Skeletal muscle tissue (tissue), 3 donors: ENCODE measurements at regions not wholly inside any gene's neighbourhood (a gene's known extent, or its start where the extent isn't known, plus 50 kb on each side); places are given as distances from the start of the nearest gene placed in this dataset.
"Not testable (repeated sequence)": the region's sequence is repeated elsewhere in the genome, so short reads cannot be mapped to it uniquely, and the experiment has no call there.

Source experiments
- H3K27ac ChIP-seq: one replicate; pipeline ENCODE4 v1.7.0; 2013; ENCODE audit warnings: mild to moderate bottlenecking, low read depth, low read length, inconsistent platforms
- H3K27me3 ChIP-seq, 3 donors: one replicate each; pipeline ENCODE4 v1.7.0; 2013; ENCODE audit warnings: low read length in 3 of 3; ENCODE audit not compliant: control insufficient read depth in 3 of 3, insufficient read depth in 3 of 3
- H3K36me3 ChIP-seq, 3 donors: one replicate each; pipeline ENCODE4 v1.7.0; 2013; ENCODE audit warnings: low read length in 3 of 3; ENCODE audit not compliant: control insufficient read depth in 3 of 3, insufficient read depth in 3 of 3
- H3K4me1 ChIP-seq, 3 donors: one replicate each; pipeline ENCODE4 v1.7.0; 2013; ENCODE audit warnings: low read length in 3 of 3, mild to moderate bottlenecking in 3 of 3; ENCODE audit not compliant: control insufficient read depth in 3 of 3, insufficient read depth in 3 of 3
- H3K4me3 ChIP-seq, 3 donors: one replicate each; pipeline ENCODE4 v1.7.0; 2013; ENCODE audit warnings: low read length in 3 of 3
- H3K9ac ChIP-seq, 3 donors: one replicate each; pipeline ENCODE4 v1.7.0; 2013; ENCODE audit warnings: low read length in 3 of 3, mild to moderate bottlenecking in 3 of 3, moderate library complexity in 2 of 3, low read depth in 1 of 3
- H3K9me3 ChIP-seq, 3 donors: one replicate each; pipeline ENCODE4 v1.7.0; 2013; ENCODE audit warnings: low read length in 3 of 3; ENCODE audit not compliant: control insufficient read depth in 3 of 3
- donor health status: Osteomylitis.

GRCh38 chr18:1438458-1438910 lies 533.8 kb downstream of the ADCYAP1 start:
- Histone ChIP-seq H3K27me3 (no peaks in the 10 kb centered on the region), H3K4me1 (no peaks in the 10 kb centered on the region), H3K9ac (no peak overlapping the region), H3K27ac (no peak overlapping the region), H3K9me3 (no peaks in the 10 kb centered on the region), H3K4me3 (no peak overlapping the region), H3K36me3 (no peaks in the 10 kb centered on the region)

- H3K4me1 ChIP-seq, result no peaks in the 10 kb centered on the region
- no peaks in the 10 kb centered on the region for H3K36me3 ChIP-seq
- H3K9ac ChIP-seq, result no peak overlapping the region
- H3K27me3 ChIP-seq, result no peaks in the 10 kb centered on the region
- H3K9me3 ChIP-seq, result no peaks in the 10 kb centered on the region
- H3K27ac ChIP-seq, result no peak overlapping the region
- no peak overlapping the region for H3K4me3 ChIP-seq
Observed at GRCh38 chr18:1438967-1439366, 534.3 kb downstream of the ADCYAP1 start.

GRCh38 chr18:1444062-1444461 lies 539.4 kb downstream of the ADCYAP1 start:
- H3K27me3 ChIP-seq, H3K9ac ChIP-seq, H3K9me3 ChIP-seq, H3K27ac ChIP-seq, H3K4me1 ChIP-seq, H3K36me3 ChIP-seq, H3K4me3 ChIP-seq: not testable (repeated sequence)

- peaks cover 0 to 2% (median 0%) of the 10 kb centered on the region in 3 donors for H3K9me3 ChIP-seq
- no peak overlapping the region for H3K27ac ChIP-seq
- H3K9ac ChIP-seq, result no peak overlapping the region
- no peaks in the 10 kb centered on the region for H3K4me1 ChIP-seq
- no peak overlapping the region for H3K4me3 ChIP-seq
- H3K36me3 ChIP-seq, result no peaks in the 10 kb centered on the region
- no peaks in the 10 kb centered on the region for H3K27me3 ChIP-seq
Observed at GRCh38 chr18:1446765-1447164, 542.1 kb downstream of the ADCYAP1 start.

GRCh38 chr18:1452821-1453220 lies 548.1 kb downstream of the ADCYAP1 start:
- no peak overlapping the region for H3K4me3 ChIP-seq
- H3K4me1 ChIP-seq, result no peaks in the 10 kb centered on the region
- H3K36me3 ChIP-seq, result no peaks in the 10 kb centered on the region
- H3K27ac ChIP-seq, result no peak overlapping the region
- H3K9ac ChIP-seq, result no peak overlapping the region
- peaks cover 0 to 2% (median 0%) of the 10 kb centered on the region in 3 donors for H3K9me3 ChIP-seq
- no peaks in the 10 kb centered on the region for H3K27me3 ChIP-seq

- Histone ChIP-seq H3K4me3 (no peak overlapping the region), H3K4me1 (no peaks in the 10 kb centered on the region), H3K27ac (no peak overlapping the region), H3K9ac (no peak overlapping the region), H3K36me3 (no peaks in the 10 kb centered on the region), H3K27me3 (no peaks in the 10 kb centered on the region), H3K9me3 (peaks cover 0 to 5% (median 0%) of the 10 kb centered on the region in 3 donors)
Observed at GRCh38 chr18:1455605-1456004, 550.9 kb downstream of the ADCYAP1 start.

GRCh38 chr18:1458547-1458946 lies 553.9 kb downstream of the ADCYAP1 start:
- no peaks in the 10 kb centered on the region for H3K36me3 ChIP-seq
- no peak overlapping the region for H3K9ac ChIP-seq
- peaks cover 0 to 3% (median 0%) of the 10 kb centered on the region in 3 donors for H3K9me3 ChIP-seq
- H3K27ac ChIP-seq, result no peak overlapping the region
- no peak overlapping the region for H3K4me3 ChIP-seq
- no peaks in the 10 kb centered on the region for H3K27me3 ChIP-seq
- H3K4me1 ChIP-seq, result no peaks in the 10 kb centered on the region

- Histone ChIP-seq H3K4me1 (no peaks in the 10 kb centered on the region), H3K4me3 (no peak overlapping the region)
Observed at GRCh38 chr18:1463981-1464380, 559.3 kb downstream of the ADCYAP1 start.

GRCh38 chr18:1464444-1465217 lies 560.0 kb downstream of the ADCYAP1 start:
- Histone ChIP-seq H3K9ac (no peak overlapping the region), H3K27me3 (no peaks in the 10 kb centered on the region), H3K36me3 (no peaks in the 10 kb centered on the region), H3K27ac (no peak overlapping the region), H3K4me1 (no peaks in the 10 kb centered on the region), H3K4me3 (no peak overlapping the region), H3K9me3 (no peaks in the 10 kb centered on the region)

More at GRCh38 chr18:1463981-1464380, 559.3 kb downstream of the ADCYAP1 start:
- no peak overlapping the region for H3K27ac ChIP-seq
- no peak overlapping the region for H3K9ac ChIP-seq
- no peaks in the 10 kb centered on the region for H3K9me3 ChIP-seq
- no peaks in the 10 kb centered on the region for H3K36me3 ChIP-seq
- no peaks in the 10 kb centered on the region for H3K27me3 ChIP-seq

- Histone ChIP-seq H3K4me1 (no peaks in the 10 kb centered on the region), H3K4me3 (no peak overlapping the region), H3K9me3 (no peaks in the 10 kb centered on the region), H3K36me3 (no peaks in the 10 kb centered on the region), H3K9ac (no peak overlapping the region), H3K27me3 (no peaks in the 10 kb centered on the region), H3K27ac (no peak overlapping the region)
Observed at GRCh38 chr18:1466035-1466434, 561.4 kb downstream of the ADCYAP1 start.
